Neural cell (in vitro differentiated cells): ENCODE measurements at regions not wholly inside any gene's neighbourhood (a gene's known extent, or its start where the extent isn't known, plus 50 kb on each side); places are given as distances from the start of the nearest gene placed in this dataset.

Experiments
- H2AFZ ChIP-seq: fragments of 200-600, 300-800 bp; sonication (generic), shearing (Covaris generic); 2 replicates; pipeline ENCODE4 v1.6.0; 2014; ENCODE audit warnings: low read depth, mild to moderate bottlenecking, antibody characterized with exemption, low read length, moderate library complexity
- H3F3A ChIP-seq: fragments of 200-600 bp; shearing (Covaris generic); 2 replicates; pipeline ENCODE4 v1.6.1; 2016; ENCODE audit warnings: mild to moderate bottlenecking, moderate library complexity, mixed read lengths, antibody characterized with exemption, low read length; ENCODE audit not compliant: insufficient read depth, poor library complexity, severe bottlenecking
- H3K27ac ChIP-seq: fragments of 200-600, 300-800 bp; sonication (generic), shearing (Covaris generic); 2 replicates; pipeline ENCODE4 v1.5.1; 2014; ENCODE audit warnings: mild to moderate bottlenecking, low read length, moderate library complexity
- H3K27me3 ChIP-seq: fragments of 300-800, 200-600 bp; sonication (generic), shearing (Covaris generic); 2 replicates; pipeline ENCODE4 v1.6.0; 2014; ENCODE audit warnings: mild to moderate bottlenecking, low read depth, low read length, moderate library complexity; ENCODE audit not compliant: insufficient read depth
- H3K36me3 ChIP-seq: fragments of 300-800, 200-600 bp; sonication (generic), shearing (Covaris generic); 2 replicates; pipeline ENCODE4 v1.5.1; 2014; ENCODE audit warnings: mild to moderate bottlenecking, antibody characterized with exemption, low read length, moderate library complexity; ENCODE audit not compliant: insufficient read depth
- H3K4me2 ChIP-seq: fragments of 300-800, 200-600 bp; sonication (generic), shearing (Covaris generic); 2 replicates; pipeline ENCODE4 v1.6.0; 2014; ENCODE audit warnings: mild to moderate bottlenecking, low read length
- H3K4me3 ChIP-seq: fragments of 300-800, 200-600 bp; sonication (generic), shearing (Covaris generic); 2 replicates; pipeline ENCODE4 v1.5.1; 2014; ENCODE audit warnings: mild to moderate bottlenecking, low read length, moderate library complexity
- H3K79me2 ChIP-seq: fragments of 200-600 bp; shearing (Covaris generic); replicated peaks from 2 replicates; pipeline ENCODE4 v1.6.0; 2014; ENCODE audit warnings: mild to moderate bottlenecking, low read length, moderate library complexity; ENCODE audit not compliant: insufficient read depth
- H3K9ac ChIP-seq: fragments of 300-800, 200-600 bp; sonication (generic), shearing (Covaris generic); 2 replicates; pipeline ENCODE4 v1.6.1; 2016; ENCODE audit warnings: mild to moderate bottlenecking, low read length, mixed read lengths
- H3K9me2 ChIP-seq: fragments of 200-600 bp; shearing (Covaris generic); 2 replicates; pipeline ENCODE4 v1.6.1; 2016; ENCODE audit warnings: mild to moderate bottlenecking, low read length, mixed read lengths; ENCODE audit not compliant: insufficient read depth
- H3K9me3 ChIP-seq: fragments of 200-600, 300-800 bp; sonication (generic), shearing (Covaris generic); 2 replicates; pipeline ENCODE4 v1.6.1; 2016; ENCODE audit warnings: mild to moderate bottlenecking, mixed run types, low read length, moderate library complexity, mixed read lengths
- H4K20me1 ChIP-seq: fragments of 200-600 bp; shearing (Covaris generic); 2 replicates; pipeline ENCODE4 v1.6.1; 2016; ENCODE audit warnings: mild to moderate bottlenecking, mixed run types; ENCODE audit not compliant: insufficient read depth
- CTCF ChIP-seq: fragments of 450-650 bp; IDR thresholded peaks from 2 replicates; pipeline ENCODE4 v1.5.1; 2014; ENCODE audit warnings: antibody characterized with exemption, mild to moderate bottlenecking, moderate library complexity; ENCODE audit not compliant: poor library complexity, severe bottlenecking
- EP300 ChIP-seq: fragments of 450-650 bp; conservative IDR thresholded peaks from 2 replicates; pipeline ENCODE4 v1.6.1; 2014; ENCODE audit warnings: antibody characterized with exemption, mild to moderate bottlenecking, moderate library complexity; ENCODE audit not compliant: poor library complexity, severe bottlenecking
- EZH2 ChIP-seq: fragments of 200-600, 300-800 bp; shearing (Covaris generic), sonication (generic); IDR thresholded peaks from 2 replicates; pipeline ENCODE4 v1.6.1; 2014; ENCODE audit warnings: antibody characterized with exemption, low read length, borderline replicate concordance, mild to moderate bottlenecking; ENCODE audit not compliant: insufficient read depth, poor library complexity, severe bottlenecking
- MXI1 ChIP-seq: fragments of 450-650 bp; conservative IDR thresholded peaks from 2 replicates; pipeline ENCODE4 v1.6.1; 2014; ENCODE audit warnings: antibody characterized with exemption, mild to moderate bottlenecking; ENCODE audit not compliant: poor library complexity, severe bottlenecking
- POLR2AphosphoS5 ChIP-seq: IDR thresholded peaks from 2 replicates; pipeline ENCODE4 v1.6.1; 2012
- RAD21 ChIP-seq: fragments of 450-650 bp; conservative IDR thresholded peaks from 2 replicates; pipeline ENCODE4 v1.6.1; 2014; ENCODE audit warnings: antibody characterized with exemption, mild to moderate bottlenecking, moderate library complexity
- SMC3 ChIP-seq: fragments of 450-650 bp; conservative IDR thresholded peaks from 2 replicates; pipeline ENCODE4 v1.6.1; 2014; ENCODE audit warnings: antibody characterized with exemption, mild to moderate bottlenecking, moderate library complexity; ENCODE audit not compliant: poor library complexity
- TAF1 ChIP-seq: IDR thresholded peaks from 2 replicates; pipeline ENCODE4 v1.6.1; 2012; ENCODE audit warnings: low read depth
- TF ChIP-seq, protein P1 (sequence below): IDR thresholded peaks from 2 replicates; pipeline ENCODE4 v1.6.1; 2012; ENCODE audit warnings: borderline replicate concordance

DNA sequence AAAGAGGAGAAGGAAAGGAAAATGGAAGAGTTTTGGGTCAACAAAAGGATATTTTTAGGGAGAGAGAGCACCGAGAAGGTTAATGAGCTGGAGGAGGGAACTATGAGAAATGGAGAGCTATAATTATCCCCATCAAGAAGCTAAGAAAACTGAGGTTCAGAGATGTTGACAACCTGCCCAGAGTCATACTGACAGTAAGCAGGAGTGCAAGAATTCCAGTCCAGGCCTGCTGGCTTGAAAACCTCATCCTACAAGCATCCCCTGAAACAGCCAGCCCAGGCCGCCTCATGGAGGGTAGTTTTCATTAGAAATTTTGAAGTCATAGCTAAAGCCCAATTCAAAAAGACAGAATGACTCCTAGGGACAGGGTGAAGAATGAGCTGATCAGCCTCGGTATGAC, 172.1 kb upstream of the LRFN2 start:
- TF ChIP-seq EP300: no peak
- no peak for TF ChIP-seq CTCF
- TF ChIP-seq MXI1: no peak
- TF ChIP-seq POLR2AphosphoS5: no peak
- no peak for TF ChIP-seq EZH2
- TF ChIP-seq SMC3: no peak
- TF ChIP-seq, protein P1, sequence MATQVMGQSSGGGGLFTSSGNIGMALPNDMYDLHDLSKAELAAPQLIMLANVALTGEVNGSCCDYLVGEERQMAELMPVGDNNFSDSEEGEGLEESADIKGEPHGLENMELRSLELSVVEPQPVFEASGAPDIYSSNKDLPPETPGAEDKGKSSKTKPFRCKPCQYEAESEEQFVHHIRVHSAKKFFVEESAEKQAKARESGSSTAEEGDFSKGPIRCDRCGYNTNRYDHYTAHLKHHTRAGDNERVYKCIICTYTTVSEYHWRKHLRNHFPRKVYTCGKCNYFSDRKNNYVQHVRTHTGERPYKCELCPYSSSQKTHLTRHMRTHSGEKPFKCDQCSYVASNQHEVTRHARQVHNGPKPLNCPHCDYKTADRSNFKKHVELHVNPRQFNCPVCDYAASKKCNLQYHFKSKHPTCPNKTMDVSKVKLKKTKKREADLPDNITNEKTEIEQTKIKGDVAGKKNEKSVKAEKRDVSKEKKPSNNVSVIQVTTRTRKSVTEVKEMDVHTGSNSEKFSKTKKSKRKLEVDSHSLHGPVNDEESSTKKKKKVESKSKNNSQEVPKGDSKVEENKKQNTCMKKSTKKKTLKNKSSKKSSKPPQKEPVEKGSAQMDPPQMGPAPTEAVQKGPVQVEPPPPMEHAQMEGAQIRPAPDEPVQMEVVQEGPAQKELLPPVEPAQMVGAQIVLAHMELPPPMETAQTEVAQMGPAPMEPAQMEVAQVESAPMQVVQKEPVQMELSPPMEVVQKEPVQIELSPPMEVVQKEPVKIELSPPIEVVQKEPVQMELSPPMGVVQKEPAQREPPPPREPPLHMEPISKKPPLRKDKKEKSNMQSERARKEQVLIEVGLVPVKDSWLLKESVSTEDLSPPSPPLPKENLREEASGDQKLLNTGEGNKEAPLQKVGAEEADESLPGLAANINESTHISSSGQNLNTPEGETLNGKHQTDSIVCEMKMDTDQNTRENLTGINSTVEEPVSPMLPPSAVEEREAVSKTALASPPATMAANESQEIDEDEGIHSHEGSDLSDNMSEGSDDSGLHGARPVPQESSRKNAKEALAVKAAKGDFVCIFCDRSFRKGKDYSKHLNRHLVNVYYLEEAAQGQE: no peak
- TF ChIP-seq RAD21: no peak
- TF ChIP-seq TAF1: no peak
- H2AFZ ChIP-seq: no peak overlapping the region
- no peaks in the 10 kb centered on the region for H3K9me2 ChIP-seq
- no peaks in the 10 kb centered on the region for H3F3A ChIP-seq
- H3K36me3 ChIP-seq: no peaks in the 10 kb centered on the region
- no peaks in the 10 kb centered on the region for H3K27me3 ChIP-seq
- no peaks in the 10 kb centered on the region for H4K20me1 ChIP-seq
- no peaks in the 10 kb centered on the region for H3K79me2 ChIP-seq
- H3K27ac ChIP-seq: no peak overlapping the region
- H3K9me3 ChIP-seq: no peaks in the 10 kb centered on the region
- no peak overlapping the region for H3K4me2 ChIP-seq
- H3K4me3 ChIP-seq: no peak overlapping the region
- H3K9ac ChIP-seq: no peak overlapping the region

DNA sequence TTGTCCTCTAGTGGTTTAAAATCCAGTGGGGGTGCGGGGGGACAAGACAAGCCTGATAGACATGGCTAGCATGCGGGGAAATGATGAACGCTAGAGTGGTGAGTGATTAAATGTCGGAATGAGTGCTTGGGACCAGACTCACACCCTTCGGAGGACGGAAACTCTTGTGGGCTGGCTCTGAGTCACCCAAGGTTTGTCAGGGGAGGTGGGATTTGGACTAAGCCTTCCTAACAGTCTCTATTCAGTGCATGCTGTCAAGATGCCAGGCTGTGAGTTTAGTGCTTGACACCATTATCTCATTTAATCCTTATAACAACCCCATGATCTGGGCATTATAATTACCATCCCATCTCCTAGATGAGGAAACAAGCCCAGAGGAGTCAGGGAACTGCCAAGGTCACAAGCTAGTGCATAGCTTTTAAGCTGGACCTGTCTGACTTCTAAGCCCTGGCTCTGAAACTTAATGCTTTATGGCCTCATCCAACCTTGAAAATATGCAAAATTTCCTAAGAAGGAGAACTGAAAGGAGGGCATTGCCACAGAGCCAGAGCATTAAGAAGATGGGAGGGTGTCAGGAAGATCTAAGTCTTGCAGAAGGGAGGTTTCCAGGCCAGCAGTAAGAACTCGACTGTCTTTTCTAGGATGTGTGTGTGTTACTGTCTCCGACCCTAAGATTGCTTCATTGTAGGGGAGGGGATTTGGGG, 168.7 kb upstream of the LRFN2 start:
- no peaks in the 10 kb centered on the region for H3K79me2 ChIP-seq
- no peaks in the 10 kb centered on the region for H4K20me1 ChIP-seq
- H2AFZ ChIP-seq: no peak overlapping the region
- H3K4me3 ChIP-seq: peak overlapping the region; percentile 41
- TF ChIP-seq RAD21: no peak
- TF ChIP-seq EZH2: no peak
- no peak for TF ChIP-seq TAF1
- TF ChIP-seq MXI1: no peak
- TF ChIP-seq, protein P1: no peak
- no peak for TF ChIP-seq EP300
- no peak for TF ChIP-seq SMC3
- TF ChIP-seq CTCF: no peak
- TF ChIP-seq POLR2AphosphoS5: no peak
- no peak overlapping the region for H3K9ac ChIP-seq
- no peaks in the 10 kb centered on the region for H3F3A ChIP-seq
- H3K4me2 ChIP-seq: no peak overlapping the region
- H3K27ac ChIP-seq: no peak overlapping the region
- no peaks in the 10 kb centered on the region for H3K27me3 ChIP-seq
- H3K9me3 ChIP-seq: no peaks in the 10 kb centered on the region
- H3K36me3 ChIP-seq: no peaks in the 10 kb centered on the region
- H3K9me2 ChIP-seq: no peaks in the 10 kb centered on the region
